Keratinocyte (primary cell): ENCODE measurements at regions not wholly inside any gene's neighbourhood (a gene's known extent, or its start where the extent isn't known, plus 50 kb on each side); places are given as distances from the start of the nearest gene placed in this dataset.

ENCODE experiments used
- EZH2 ChIP-seq: IDR thresholded peaks from one replicate; pipeline ENCODE4 v1.6.1; 2012; ENCODE audit warnings: inconsistent platforms, mild to moderate bottlenecking, low read length, moderate library complexity
- TF ChIP-seq, protein P1 (sequence below), 3 experiments: IDR thresholded peaks in 1 of 3; conservative IDR thresholded peaks in 1 of 3; optimal IDR thresholded peaks in 1 of 3; 2 replicates in 2 of 3; 3 replicates in 1 of 3; pipeline versions ENCODE3 to v1.5.1; 2011; ENCODE audit warnings: low read length in 3 of 3, mild to moderate bottlenecking in 3 of 3, moderate library complexity in 2 of 3, control low read depth in 1 of 3, inconsistent platforms in 1 of 3; ENCODE audit not compliant: insufficient read depth in 2 of 3; ENCODE audit errors: extremely low read depth in 1 of 3

GRCh38 chr6:8657522-8657921 is 222.2 kb upstream of the SLC35B3 start:
- no peak for TF ChIP-seq EZH2
- TF ChIP-seq, protein P1, sequence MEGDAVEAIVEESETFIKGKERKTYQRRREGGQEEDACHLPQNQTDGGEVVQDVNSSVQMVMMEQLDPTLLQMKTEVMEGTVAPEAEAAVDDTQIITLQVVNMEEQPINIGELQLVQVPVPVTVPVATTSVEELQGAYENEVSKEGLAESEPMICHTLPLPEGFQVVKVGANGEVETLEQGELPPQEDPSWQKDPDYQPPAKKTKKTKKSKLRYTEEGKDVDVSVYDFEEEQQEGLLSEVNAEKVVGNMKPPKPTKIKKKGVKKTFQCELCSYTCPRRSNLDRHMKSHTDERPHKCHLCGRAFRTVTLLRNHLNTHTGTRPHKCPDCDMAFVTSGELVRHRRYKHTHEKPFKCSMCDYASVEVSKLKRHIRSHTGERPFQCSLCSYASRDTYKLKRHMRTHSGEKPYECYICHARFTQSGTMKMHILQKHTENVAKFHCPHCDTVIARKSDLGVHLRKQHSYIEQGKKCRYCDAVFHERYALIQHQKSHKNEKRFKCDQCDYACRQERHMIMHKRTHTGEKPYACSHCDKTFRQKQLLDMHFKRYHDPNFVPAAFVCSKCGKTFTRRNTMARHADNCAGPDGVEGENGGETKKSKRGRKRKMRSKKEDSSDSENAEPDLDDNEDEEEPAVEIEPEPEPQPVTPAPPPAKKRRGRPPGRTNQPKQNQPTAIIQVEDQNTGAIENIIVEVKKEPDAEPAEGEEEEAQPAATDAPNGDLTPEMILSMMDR (optimal IDR thresholded peaks at IDR 0.05 in 1 of 3, IDR thresholded peaks at IDR 0.05 in 1 of 3, conservative IDR thresholded peaks at IDR 0.05 in 1 of 3; ENCODE audit: extremely low read depth in 1 of 3, insufficient read depth in 2 of 3, low read length in 3 of 3) = no peak
